AG04450 (cell line): ENCODE measurements at regions not wholly inside any gene's neighbourhood (a gene's known extent, or its start where the extent isn't known, plus 50 kb on each side); places are given as distances from the start of the nearest gene placed in this dataset.

Experiments
- CTCF ChIA-PET: fragments of 300-600, 350-600 bp; formaldehyde crosslinking; extraction: SDS; loops from one replicate; lab custom pipeline; 2022; ENCODE audit warnings: antibody characterized with exemption, inconsistent platforms; lab: Charles Lee
- POLR2A ChIA-PET: fragments of 350-600 bp; formaldehyde crosslinking; extraction: SDS; loops from one replicate; lab custom pipeline; 2021; ENCODE audit warnings: antibody characterized with exemption, inconsistent platforms; lab: Yijun Ruan, JAX
- DNase-seq: peaks from one replicate; pipeline ENCODE4 v3.0.0-alpha.2; 2011; ENCODE audit warnings: low read depth, low spot score
- H3K27ac ChIP-seq: one replicate; pipeline ENCODE4 v1.5.1; 2012; ENCODE audit warnings: low read depth, low read length, control low read depth
- H3K27me3 ChIP-seq: one replicate; pipeline ENCODE4 v1.6.0; 2012; ENCODE audit warnings: low read length; ENCODE audit not compliant: control insufficient read depth, insufficient read depth
- H3K4me3 ChIP-seq: 2 replicates; pipeline ENCODE4 v1.5.1; 2011; ENCODE audit warnings: mild to moderate bottlenecking, low read depth, low read length, control low read depth
- H3K9me3 ChIP-seq: 2 replicates; pipeline ENCODE4 v1.5.1; 2012; ENCODE audit warnings: low read length; ENCODE audit not compliant: control insufficient read depth, insufficient read depth
- CTCF ChIP-seq: IDR thresholded peaks from 2 replicates; pipeline ENCODE4 v1.5.1; 2011; ENCODE audit warnings: low read depth, low read length, control low read depth, inconsistent platforms

- Histone ChIP-seq H3K4me3 (no peak overlapping the region), H3K27ac (no peak overlapping the region), H3K9me3 (no peaks in the 10 kb centered on the region), H3K27me3 (no peaks in the 10 kb centered on the region)
- TF ChIP-seq CTCF, result no peak
- POLR2A ChIA-PET, result no interaction called here
- DNase-seq, result no peak
- CTCF ChIA-PET, result no interaction called here
Measured at GRCh38 chrX:78527263-78527662, 131.9 kb downstream of the RTL3 start.

GRCh38 chrX:78522601-78523000 is 136.5 kb downstream of the RTL3 start:
- Histone ChIP-seq H3K4me3 (no peak overlapping the region), H3K9me3 (no peaks in the 10 kb centered on the region), H3K27ac (no peak overlapping the region), H3K27me3 (no peaks in the 10 kb centered on the region)
- DNase-seq, result no peak
- ChIA-PET CTCF (no interaction called here), POLR2A (no interaction called here)
- TF ChIP-seq CTCF, result no peak

GRCh38 chrX:78517124-78517523 is 142.0 kb downstream of the RTL3 start:
- no peak for DNase-seq
- no peak overlapping the region for H3K4me3 ChIP-seq
- CTCF ChIA-PET, result no interaction called here
- no peak overlapping the region for H3K27ac ChIP-seq
- H3K27me3 ChIP-seq, result no peaks in the 10 kb centered on the region
- POLR2A ChIA-PET, result no interaction called here
- no peak for TF ChIP-seq CTCF
- H3K9me3 ChIP-seq, result no peaks in the 10 kb centered on the region

GRCh38 chrX:78514852-78515251 is 144.3 kb downstream of the RTL3 start:
- no peak for TF ChIP-seq CTCF
- CTCF ChIA-PET, result no interaction called here
- no peak overlapping the region for H3K4me3 ChIP-seq
- no peaks in the 10 kb centered on the region for H3K9me3 ChIP-seq
- no peak for DNase-seq
- no peaks in the 10 kb centered on the region for H3K27me3 ChIP-seq
- no peak overlapping the region for H3K27ac ChIP-seq
- POLR2A ChIA-PET, result no interaction called here

GRCh38 chrX:78513971-78514738 is 145.0 kb downstream of the RTL3 start:
- DNase-seq, result no peak
- ChIA-PET CTCF (no interaction called here), POLR2A (no interaction called here)
- no peak for TF ChIP-seq CTCF
- Histone ChIP-seq H3K27ac (no peak overlapping the region), H3K4me3 (no peak overlapping the region), H3K27me3 (no peaks in the 10 kb centered on the region), H3K9me3 (no peaks in the 10 kb centered on the region)
